Stimulated activated CD4-positive, alpha-beta T cell treated with anti-CD3 and anti-CD28 coated beads, Interleukin-2, amount 100 ng/mL, for 48 hours (primary cell): ENCODE measurements at regions not wholly inside any gene's neighbourhood (a gene's known extent, or its start where the extent isn't known, plus 50 kb on each side); places are given as distances from the start of the nearest gene placed in this dataset.

Experiments used
- DNase-seq, 2 donors: peaks; one replicate each; pipeline ENCODE4 v3.0.0-alpha.2; 2020

- no peak for DNase-seq
Measured at GRCh38 chr10:130407052-130407451, 270.9 kb downstream of the GLRX3 start.

- no peak for DNase-seq
Measured at GRCh38 chr10:130409331-130409730, 273.1 kb downstream of the GLRX3 start.

- DNase-seq: no peak
Measured at GRCh38 chr10:130409931-130410330, 273.7 kb downstream of the GLRX3 start.

GRCh38 chr10:130411496-130412085 is 275.4 kb downstream of the GLRX3 start:
- DNase-seq: no peak

- DNase-seq: no peak
Measured at GRCh38 chr10:130412317-130412716, 276.1 kb downstream of the GLRX3 start.

GRCh38 chr10:130416334-130417150 is 280.4 kb downstream of the GLRX3 start:
- DNase-seq: no peak

- no peak for DNase-seq
Measured at GRCh38 chr10:130418731-130419130, 282.5 kb downstream of the GLRX3 start.

GRCh38 chr10:130421909-130422308 is 285.7 kb downstream of the GLRX3 start:
- no peak for DNase-seq

- DNase-seq: no peak
Measured at GRCh38 chr10:130422366-130423324, 286.5 kb downstream of the GLRX3 start.

GRCh38 chr10:130423455-130424305 is 287.5 kb downstream of the GLRX3 start:
- no peak for DNase-seq

- DNase-seq: no peak
Measured at GRCh38 chr10:130424418-130424817, 288.2 kb downstream of the GLRX3 start.

GRCh38 chr10:130425169-130425568 is 289.0 kb downstream of the GLRX3 start:
- DNase-seq: no peak

GRCh38 chr10:130425881-130426435 is 289.8 kb downstream of the GLRX3 start:
- DNase-seq: no peak

- DNase-seq: no peak
Measured at GRCh38 chr10:130427216-130427722, 291.1 kb downstream of the GLRX3 start.

- no peak for DNase-seq
Measured at GRCh38 chr10:130428936-130429335, 292.7 kb downstream of the GLRX3 start.

- no peak for DNase-seq
Measured at GRCh38 chr10:130429809-130430208, 293.6 kb downstream of the GLRX3 start.

- DNase-seq: no peak
Measured at GRCh38 chr10:130430291-130430690, 294.1 kb downstream of the GLRX3 start.

- no peak for DNase-seq
Measured at GRCh38 chr10:130430852-130431704, 294.9 kb downstream of the GLRX3 start.

GRCh38 chr10:130432271-130432670 is 296.1 kb downstream of the GLRX3 start:
- no peak for DNase-seq

GRCh38 chr10:130432850-130433249 is 296.7 kb downstream of the GLRX3 start:
- no peak for DNase-seq
